ENCODE measurements at regions not wholly inside any gene's neighbourhood (a gene's known extent, or its start where the extent isn't known, plus 50 kb on each side); places are given as distances from the start of the nearest gene placed in this dataset.

DNA sequence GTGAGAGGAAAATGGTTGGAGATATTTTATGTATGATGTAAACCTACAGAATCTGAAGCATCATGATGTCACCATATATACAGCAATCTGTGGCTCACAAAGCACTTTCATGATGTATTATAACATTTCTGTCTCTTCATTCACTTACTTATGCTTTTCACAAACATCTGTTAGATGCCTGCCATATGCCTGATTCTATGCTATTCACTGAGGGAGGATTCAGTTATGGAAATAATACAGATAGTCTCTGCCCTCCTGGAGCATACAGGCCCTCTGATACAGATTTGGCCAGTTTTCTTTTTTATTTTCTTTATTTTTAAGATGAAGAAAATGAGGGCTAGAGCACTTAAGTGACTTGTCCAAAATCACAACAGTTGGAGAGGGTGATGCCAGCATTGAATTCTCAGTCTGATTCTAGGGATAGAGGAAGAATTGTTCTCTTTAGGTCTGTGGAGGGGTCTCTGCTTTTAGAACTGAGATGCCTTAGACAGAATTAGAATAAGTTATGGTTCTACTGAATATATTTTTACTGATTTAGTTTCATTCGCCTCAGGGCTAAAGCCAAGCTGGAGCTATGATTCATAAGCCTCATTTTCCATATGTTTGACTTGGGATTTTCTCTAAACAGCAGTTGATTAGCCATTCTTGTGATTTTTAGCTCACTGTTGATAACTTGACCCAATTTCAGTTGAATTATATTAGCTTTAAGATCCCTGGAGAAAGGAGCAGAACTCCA is 636.4 kb downstream of the PRELID2 start:
- intact Hi-C loops (cut with micrococcal nuclease) (no loop called here), in situ Hi-C loops (cut with MboI; ENCODE audit: low sequenced_read_pairs) (no loop called here), dilution Hi-C loops (cut with HindIII; ENCODE audit: low sequenced_read_pairs, unreplicated experiment) (no loop called here)
- Histone ChIP-seq H4K91ac (ENCODE audit: insufficient read depth, low read depth, low read length) (no peak overlapping the region), H3K9me3 (ENCODE audit: control insufficient read depth, insufficient read depth, low read length) (no peaks in the 10 kb centered on the region), H3K4me2 (ENCODE audit: low read depth, low read length) (no peak overlapping the region), H3K4me1 (ENCODE audit: control insufficient read depth, insufficient read depth, low read length) (no peaks in the 10 kb centered on the region), H3K56ac (ENCODE audit: extremely low read depth, insufficient read depth, low read length) (no peak overlapping the region), H3K4me3 (ENCODE audit: insufficient read depth, low read depth, low read length) (no peak overlapping the region), H4K8ac (ENCODE audit: low read depth in 2 of 2, low read length in 2 of 2) (no peak overlapping the region), H3K9ac (ENCODE audit: low read depth, low read length) (no peak overlapping the region), H4K5ac (ENCODE audit: low read depth, low read length) (no peak overlapping the region), H2BK120ac (ENCODE audit: low read depth, low read length) (no peak overlapping the region), H2AK9ac (replicated peaks; ENCODE audit: low read depth, low read length, poor library complexity) (no peak overlapping the region), H2BK15ac (ENCODE audit: low read depth, low read length) (no peak overlapping the region), H2AK5ac (ENCODE audit: low read depth, low read length) (no peak overlapping the region), H3K27ac (ENCODE audit: insufficient read depth, low read length) (no peak overlapping the region), H3K18ac (ENCODE audit: low read depth, low read length) (no peak overlapping the region), H3K14ac (replicated peaks; ENCODE audit: low read depth, low read length) (no peak overlapping the region), H4K20me1 (ENCODE audit: insufficient read depth, low read length) (no peaks in the 10 kb centered on the region), H3K79me1 (ENCODE audit: low read depth in 1 of 2, low read length in 2 of 2) (no peaks in the 10 kb centered on the region), H3K27me3 (ENCODE audit: control insufficient read depth, insufficient read depth, low read length) (no peaks in the 10 kb centered on the region), H3K9me1 (ENCODE audit: insufficient read depth, low read length) (no peaks in the 10 kb centered on the region), H3K36me3 (ENCODE audit: control insufficient read depth, insufficient read depth, low read length) (no peaks in the 10 kb centered on the region), H3K23ac (ENCODE audit: low read depth, low read length) (no peak overlapping the region), H2BK5ac (ENCODE audit: low read depth, low read length, poor library complexity, severe bottlenecking) (no peak overlapping the region), H3K4ac (ENCODE audit: low read depth, low read length) (no peak overlapping the region), H2AFZ (replicated peaks; ENCODE audit: low read length, poor library complexity) (no peak overlapping the region), H2BK20ac (ENCODE audit: low read depth, low read length) (no peak overlapping the region)
- ChIA-PET CTCF (interaction anchor here (0.9 kb wide), 1 partner anchor 11 kb away, joined by 3 read pairs; no protein-coding TSS in a partner anchor), POLR2A (ENCODE audit: unreplicated experiment) (no interaction called here)
- DNase-seq (peak; percentile 19), ATAC-seq (ENCODE audit: low read depth) (peak; percentile 35; the same call in 1 of the 2 replicates)
- WGBS, 2 experiments (ENCODE audit: extremely low coverage in 2 of 2, insufficient read length in 1 of 2) = no CpG with 5 or more reads among the region's 1 CpG
- no peak for TF ChIP-seq SMC3 (IDR thresholded peaks at IDR 0.05; ENCODE audit: low read depth, low read length)
- TF ChIP-seq, protein P1, sequence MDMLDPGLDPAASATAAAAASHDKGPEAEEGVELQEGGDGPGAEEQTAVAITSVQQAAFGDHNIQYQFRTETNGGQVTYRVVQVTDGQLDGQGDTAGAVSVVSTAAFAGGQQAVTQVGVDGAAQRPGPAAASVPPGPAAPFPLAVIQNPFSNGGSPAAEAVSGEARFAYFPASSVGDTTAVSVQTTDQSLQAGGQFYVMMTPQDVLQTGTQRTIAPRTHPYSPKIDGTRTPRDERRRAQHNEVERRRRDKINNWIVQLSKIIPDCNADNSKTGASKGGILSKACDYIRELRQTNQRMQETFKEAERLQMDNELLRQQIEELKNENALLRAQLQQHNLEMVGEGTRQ (IDR thresholded peaks at IDR 0.05; ENCODE audit: low read depth, low read length) = no peak
- TF ChIP-seq FOS (IDR thresholded peaks at IDR 0.05; ENCODE audit: low read depth, low read length) = no peak
- no peak for TF ChIP-seq RAD21 (IDR thresholded peaks at IDR 0.05; ENCODE audit: low read length)
- no peak for TF ChIP-seq MAZ (IDR thresholded peaks at IDR 0.05; ENCODE audit: borderline replicate concordance, low read depth, low read length)
- no peak for TF ChIP-seq RCOR1 (IDR thresholded peaks at IDR 0.05; ENCODE audit: insufficient replicate concordance, low read length)
- TF ChIP-seq CHD1 (IDR thresholded peaks at IDR 0.05; ENCODE audit: low read depth, low read length) = no peak
- no peak for TF ChIP-seq BHLHE40 (IDR thresholded peaks at IDR 0.05; ENCODE audit: low read depth, low read length)
- no peak for TF ChIP-seq MXI1 (IDR thresholded peaks at IDR 0.05; ENCODE audit: borderline replicate concordance, low read depth, low read length)
- TF ChIP-seq CEBPB (IDR thresholded peaks at IDR 0.05; ENCODE audit: low read depth, low read length) = no peak
- no peak for TF ChIP-seq POLR2A (IDR thresholded peaks at IDR 0.05; ENCODE audit: low read depth, low read length)
- no peak for TF ChIP-seq MAFK (IDR thresholded peaks at IDR 0.05; ENCODE audit: low read depth, low read length)
- no peak for TF ChIP-seq NFE2L2 (IDR thresholded peaks at IDR 0.05; ENCODE audit: low read depth, low read length)
- TF ChIP-seq RFX5 (IDR thresholded peaks at IDR 0.05; ENCODE audit: low read depth, low read length) = no peak
- TF ChIP-seq, protein P2, sequence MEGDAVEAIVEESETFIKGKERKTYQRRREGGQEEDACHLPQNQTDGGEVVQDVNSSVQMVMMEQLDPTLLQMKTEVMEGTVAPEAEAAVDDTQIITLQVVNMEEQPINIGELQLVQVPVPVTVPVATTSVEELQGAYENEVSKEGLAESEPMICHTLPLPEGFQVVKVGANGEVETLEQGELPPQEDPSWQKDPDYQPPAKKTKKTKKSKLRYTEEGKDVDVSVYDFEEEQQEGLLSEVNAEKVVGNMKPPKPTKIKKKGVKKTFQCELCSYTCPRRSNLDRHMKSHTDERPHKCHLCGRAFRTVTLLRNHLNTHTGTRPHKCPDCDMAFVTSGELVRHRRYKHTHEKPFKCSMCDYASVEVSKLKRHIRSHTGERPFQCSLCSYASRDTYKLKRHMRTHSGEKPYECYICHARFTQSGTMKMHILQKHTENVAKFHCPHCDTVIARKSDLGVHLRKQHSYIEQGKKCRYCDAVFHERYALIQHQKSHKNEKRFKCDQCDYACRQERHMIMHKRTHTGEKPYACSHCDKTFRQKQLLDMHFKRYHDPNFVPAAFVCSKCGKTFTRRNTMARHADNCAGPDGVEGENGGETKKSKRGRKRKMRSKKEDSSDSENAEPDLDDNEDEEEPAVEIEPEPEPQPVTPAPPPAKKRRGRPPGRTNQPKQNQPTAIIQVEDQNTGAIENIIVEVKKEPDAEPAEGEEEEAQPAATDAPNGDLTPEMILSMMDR (conservative IDR thresholded peaks at IDR 0.05; ENCODE audit: low read depth, low read length) = no peak
- TF ChIP-seq, protein P3, sequence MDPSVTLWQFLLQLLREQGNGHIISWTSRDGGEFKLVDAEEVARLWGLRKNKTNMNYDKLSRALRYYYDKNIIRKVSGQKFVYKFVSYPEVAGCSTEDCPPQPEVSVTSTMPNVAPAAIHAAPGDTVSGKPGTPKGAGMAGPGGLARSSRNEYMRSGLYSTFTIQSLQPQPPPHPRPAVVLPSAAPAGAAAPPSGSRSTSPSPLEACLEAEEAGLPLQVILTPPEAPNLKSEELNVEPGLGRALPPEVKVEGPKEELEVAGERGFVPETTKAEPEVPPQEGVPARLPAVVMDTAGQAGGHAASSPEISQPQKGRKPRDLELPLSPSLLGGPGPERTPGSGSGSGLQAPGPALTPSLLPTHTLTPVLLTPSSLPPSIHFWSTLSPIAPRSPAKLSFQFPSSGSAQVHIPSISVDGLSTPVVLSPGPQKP (IDR thresholded peaks at IDR 0.05; ENCODE audit: borderline replicate concordance, low read depth, low read length) = no peak
- BruUV-seq (replicated peaks) = no TSS peak

Data from IMR-90 (cell line).